Calu3 (cell line): ENCODE measurements at regions not wholly inside any gene's neighbourhood (a gene's known extent, or its start where the extent isn't known, plus 50 kb on each side); places are given as distances from the start of the nearest gene placed in this dataset.

Experiments
- BruUV-seq: library from RNA; stranded (reverse); fragments of 400-500 nt; replicated peaks from 2 replicates; lab custom pipeline; 2021; lab: Mats Ljungman, UMichigan
- CTCF ChIA-PET: fragments of 300-600 bp; sonication (Branson Sonifier 250); formaldehyde crosslinking; loops from one replicate; lab custom pipeline; 2022; ENCODE audit warnings: antibody characterized with exemption; lab: Charles Lee
- DNase-seq: peaks from one replicate; pipeline ENCODE4 v3.0.0; 2022
- H3K27ac Mint-ChIP-seq: one replicate; pipeline ENCODE4 v1.8.0; 2022; ENCODE audit warnings: mixed read lengths; ENCODE audit not compliant: unreplicated experiment
- H3K27me3 Mint-ChIP-seq: one replicate; pipeline ENCODE4 v1.8.0; 2022; ENCODE audit warnings: mixed read lengths; ENCODE audit not compliant: unreplicated experiment
- H3K36me3 Mint-ChIP-seq: one replicate; pipeline ENCODE4 v1.8.0; 2022; ENCODE audit warnings: mild to moderate bottlenecking, moderate library complexity, mixed read lengths; ENCODE audit not compliant: insufficient read depth, unreplicated experiment
- H3K4me1 Mint-ChIP-seq: one replicate; pipeline ENCODE4 v1.8.0; 2022; ENCODE audit warnings: mild to moderate bottlenecking, low read depth, mixed read lengths; ENCODE audit not compliant: unreplicated experiment
- H3K4me3 Mint-ChIP-seq: one replicate; pipeline ENCODE4 v1.8.0; 2022; ENCODE audit warnings: mild to moderate bottlenecking, low read depth, moderate library complexity, mixed read lengths; ENCODE audit not compliant: unreplicated experiment
- H3K9me3 Mint-ChIP-seq: one replicate; pipeline ENCODE4 v1.8.0; 2022; ENCODE audit warnings: low read depth, mixed read lengths; ENCODE audit not compliant: unreplicated experiment
- intact Hi-C: fragments of 100-400 bp; cut with micrococcal nuclease; formaldehyde crosslinking; loops from one replicate; pipeline ENCODE4 v1.10.0; 2022; ENCODE audit not compliant: unreplicated experiment
- TF ChIP-seq, protein P1 (sequence below): fragments of 200-600 bp; IDR thresholded peaks from one replicate; pipeline ENCODE4 v1.8.0; 2022; ENCODE audit warnings: antibody characterized with exemption; ENCODE audit not compliant: unreplicated experiment

DNA sequence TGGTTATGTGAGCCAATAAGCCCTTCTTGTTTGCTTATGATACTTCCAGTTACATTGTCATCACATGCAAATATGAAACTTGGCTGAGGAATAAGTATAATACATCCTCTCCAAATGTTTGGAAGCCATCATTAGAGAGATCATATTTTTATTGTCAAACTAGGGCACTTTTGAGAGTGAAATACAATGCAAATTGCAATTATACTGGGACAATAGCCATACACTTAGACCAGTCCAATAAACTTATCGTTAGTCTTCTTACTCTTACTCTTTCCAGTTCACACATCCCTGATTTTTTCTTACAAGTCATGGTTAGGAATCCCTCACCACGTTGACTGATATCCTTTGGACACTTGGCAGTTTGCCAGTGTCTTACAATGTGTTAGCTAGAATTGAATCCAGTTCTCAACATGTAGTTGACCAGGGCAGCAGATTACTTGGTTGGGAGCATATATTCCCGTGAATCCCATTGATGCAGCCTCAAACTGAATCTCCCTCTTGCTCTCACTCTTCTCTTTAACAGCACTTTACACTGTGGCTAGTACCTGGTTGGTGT lies 519.7 kb upstream of the ID4 start:
- TF ChIP-seq, protein P1, sequence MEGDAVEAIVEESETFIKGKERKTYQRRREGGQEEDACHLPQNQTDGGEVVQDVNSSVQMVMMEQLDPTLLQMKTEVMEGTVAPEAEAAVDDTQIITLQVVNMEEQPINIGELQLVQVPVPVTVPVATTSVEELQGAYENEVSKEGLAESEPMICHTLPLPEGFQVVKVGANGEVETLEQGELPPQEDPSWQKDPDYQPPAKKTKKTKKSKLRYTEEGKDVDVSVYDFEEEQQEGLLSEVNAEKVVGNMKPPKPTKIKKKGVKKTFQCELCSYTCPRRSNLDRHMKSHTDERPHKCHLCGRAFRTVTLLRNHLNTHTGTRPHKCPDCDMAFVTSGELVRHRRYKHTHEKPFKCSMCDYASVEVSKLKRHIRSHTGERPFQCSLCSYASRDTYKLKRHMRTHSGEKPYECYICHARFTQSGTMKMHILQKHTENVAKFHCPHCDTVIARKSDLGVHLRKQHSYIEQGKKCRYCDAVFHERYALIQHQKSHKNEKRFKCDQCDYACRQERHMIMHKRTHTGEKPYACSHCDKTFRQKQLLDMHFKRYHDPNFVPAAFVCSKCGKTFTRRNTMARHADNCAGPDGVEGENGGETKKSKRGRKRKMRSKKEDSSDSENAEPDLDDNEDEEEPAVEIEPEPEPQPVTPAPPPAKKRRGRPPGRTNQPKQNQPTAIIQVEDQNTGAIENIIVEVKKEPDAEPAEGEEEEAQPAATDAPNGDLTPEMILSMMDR, result no peak
- Mint-ChIP-seq H3K36me3 (no peaks in the 10 kb centered on the region), H3K27me3 (no peaks in the 10 kb centered on the region), H3K9me3 (peaks cover 12% of the 10 kb centered on the region), H3K4me1 (no peaks in the 10 kb centered on the region), H3K4me3 (no peak overlapping the region), H3K27ac (no peak overlapping the region)
- no TSS peak for BruUV-seq
- CTCF ChIA-PET, result no interaction called here
- intact Hi-C loops, result no loop called here
- no peak for DNase-seq

DNA sequence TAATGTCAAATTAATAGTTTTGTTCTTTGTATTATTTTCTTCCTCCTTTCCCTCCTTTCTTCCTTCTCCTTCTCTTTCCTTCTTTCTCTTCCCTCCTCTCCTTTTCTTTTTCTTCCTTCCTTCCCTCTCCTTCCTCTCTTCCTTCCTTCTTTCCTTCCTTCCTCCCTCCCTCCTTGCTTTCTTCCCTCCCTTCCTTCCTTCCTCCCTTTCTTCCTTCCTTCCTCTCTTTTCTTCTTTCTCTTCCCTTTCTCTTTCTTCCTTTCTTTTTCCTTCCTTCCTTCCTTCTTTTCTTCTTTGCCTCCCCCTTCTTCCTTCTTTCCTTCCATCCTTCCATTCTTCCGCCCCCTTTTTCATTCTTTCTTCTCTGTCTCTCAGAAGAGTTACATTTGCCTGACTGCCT lies 518.2 kb upstream of the ID4 start:
- TF ChIP-seq, protein P1, result no peak
- DNase-seq, result no peak
- Mint-ChIP-seq H3K9me3 (peaks cover 10% of the 10 kb centered on the region), H3K4me1 (no peaks in the 10 kb centered on the region), H3K36me3 (no peaks in the 10 kb centered on the region), H3K27ac (no peak overlapping the region), H3K27me3 (no peaks in the 10 kb centered on the region), H3K4me3 (no peak overlapping the region)
- no TSS peak for BruUV-seq
- CTCF ChIA-PET, result no interaction called here
- intact Hi-C loops, result no loop called here

DNA sequence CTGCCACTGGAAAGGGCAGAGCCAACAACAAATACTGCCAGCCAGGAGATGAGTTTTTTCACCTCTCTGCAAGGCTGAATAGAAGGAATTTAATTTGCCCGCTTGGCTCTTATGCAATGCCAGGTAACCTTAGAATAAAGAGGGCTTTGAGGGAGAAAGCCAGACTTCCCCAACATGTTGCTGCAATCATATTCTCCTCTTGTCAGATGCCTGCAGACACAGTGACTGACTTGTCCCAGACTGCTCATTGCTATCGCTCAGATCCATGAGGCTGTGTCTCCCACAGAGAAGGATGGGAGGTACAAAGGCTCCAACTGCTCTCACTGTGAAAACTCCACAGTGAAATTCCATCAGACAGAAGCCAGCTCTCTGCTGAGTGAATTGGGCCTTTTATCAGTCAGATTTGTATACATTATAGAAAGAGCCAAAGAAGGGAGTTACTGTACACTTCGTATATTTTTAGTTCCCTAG lies 517.0 kb upstream of the ID4 start:
- H3K27me3 Mint-ChIP-seq, result no peaks in the 10 kb centered on the region
- CTCF ChIA-PET, result no interaction called here
- DNase-seq, result no peak
- TF ChIP-seq, protein P1, result no peak
- H3K4me1 Mint-ChIP-seq, result no peaks in the 10 kb centered on the region
- no peaks in the 10 kb centered on the region for H3K36me3 Mint-ChIP-seq
- no peak overlapping the region for H3K4me3 Mint-ChIP-seq
- BruUV-seq, result no TSS peak
- intact Hi-C loops, result no loop called here
- peaks cover 8% of the 10 kb centered on the region for H3K9me3 Mint-ChIP-seq
- H3K27ac Mint-ChIP-seq, result no peak overlapping the region

DNA sequence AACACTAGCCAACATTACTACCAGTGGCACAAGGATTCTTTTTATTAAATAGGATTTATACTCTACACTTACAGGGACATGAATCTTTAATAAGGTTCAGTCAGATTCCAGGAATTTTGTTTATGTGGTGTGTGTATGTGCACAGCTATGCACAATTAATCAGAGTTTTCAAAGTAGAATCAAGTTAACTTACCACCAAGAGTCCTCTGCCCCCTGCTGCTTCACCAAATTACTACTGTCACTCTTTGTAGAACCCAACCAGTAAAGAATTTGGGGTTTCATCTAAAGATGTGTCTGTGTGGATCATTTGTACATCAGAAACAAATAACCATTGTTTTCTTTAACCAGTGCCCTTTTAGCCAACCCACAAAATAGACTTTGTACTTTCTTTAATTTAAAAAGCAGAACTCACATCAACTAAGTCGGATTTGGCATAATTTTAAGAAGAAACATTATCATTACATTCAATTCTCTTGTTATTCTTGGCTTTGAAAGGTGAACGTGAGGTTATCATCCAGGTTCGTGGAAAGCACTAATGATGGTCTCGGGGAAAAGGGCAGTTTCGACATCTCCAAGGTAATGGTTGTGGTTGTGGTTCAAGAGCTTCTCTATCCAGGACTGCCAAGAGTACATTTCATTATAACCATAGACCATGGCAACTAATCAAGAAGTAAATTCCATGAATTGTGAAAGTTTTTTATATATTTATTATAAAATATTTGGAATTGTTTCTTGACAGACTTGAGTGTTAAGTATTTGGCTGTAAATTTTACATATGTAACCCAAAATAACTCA lies 514.3 kb upstream of the ID4 start:
- no peak overlapping the region for H3K27ac Mint-ChIP-seq
- no peaks in the 10 kb centered on the region for H3K27me3 Mint-ChIP-seq
- no peaks in the 10 kb centered on the region for H3K4me1 Mint-ChIP-seq
- DNase-seq, result no peak
- no peaks in the 10 kb centered on the region for H3K36me3 Mint-ChIP-seq
- intact Hi-C loops, result no loop called here
- CTCF ChIA-PET, result no interaction called here
- H3K4me3 Mint-ChIP-seq, result no peak overlapping the region
- TF ChIP-seq, protein P1, result no peak
- BruUV-seq, result no TSS peak
- peaks cover 12% of the 10 kb centered on the region for H3K9me3 Mint-ChIP-seq
